ENCODE measurements at regions not wholly inside any gene's neighbourhood (a gene's known extent, or its start where the extent isn't known, plus 50 kb on each side); places are given as distances from the start of the nearest gene placed in this dataset.

GRCh38 chr16:73888840-73889490 is 407.6 kb upstream of the PSMD7 start:
- TF ChIP-seq CTCF (conservative IDR thresholded peaks at IDR 0.05; ENCODE audit: low read depth in 2 of 2) (no peak), REST (IDR thresholded peaks at IDR 0.05; ENCODE audit: unreplicated experiment) (no peak), EZH2 (IDR thresholded peaks at IDR 0.05; ENCODE audit: low read depth, unreplicated experiment) (no peak), POLR2AphosphoS5 (IDR thresholded peaks at IDR 0.05; ENCODE audit: low read depth) (no peak), EZH2phosphoT487 (IDR thresholded peaks at IDR 0.05; ENCODE audit: unreplicated experiment) (no peak), JUNB (IDR thresholded peaks at IDR 0.05; ENCODE audit: unreplicated experiment) (no peak), STAT1 (IDR thresholded peaks at IDR 0.05; ENCODE audit: unreplicated experiment) (no peak), NANOG (IDR thresholded peaks at IDR 0.05; ENCODE audit: borderline replicate concordance) (no peak), ETS1 (IDR thresholded peaks at IDR 0.05) (no peak), CREB1 (CRISPR knock-in tag; IDR thresholded peaks at IDR 0.05; ENCODE audit: low read depth) (no peak)
